H1 (cell line): ENCODE measurements at regions not wholly inside any gene's neighbourhood (a gene's known extent, or its start where the extent isn't known, plus 50 kb on each side); places are given as distances from the start of the nearest gene placed in this dataset.

Source experiments
- CTCF ChIA-PET: fragments of 300-600 bp; sonication (Branson Sonifier 250); formaldehyde crosslinking; loops from one replicate; lab custom pipeline; 2021; ENCODE audit not compliant: partially characterized antibody; lab: Charles Lee
- POLR2A ChIA-PET: fragments of 300-600 bp; sonication (Branson Sonifier 250); formaldehyde crosslinking; loops from one replicate; lab custom pipeline; 2021; ENCODE audit warnings: inconsistent platforms; ENCODE audit not compliant: partially characterized antibody; lab: Charles Lee
- DNase-seq, 2 experiments: peaks; one replicate each; pipeline versions ENCODE4 v3.0.0 to v3.0.0-alpha.2; 2010 to 2022; ENCODE audit warnings: low spot score in 2 of 2, low read depth in 1 of 2, mixed read lengths in 1 of 2
- FAIRE-seq: peaks from 2 replicates; lab custom pipeline; 2011; peaks lifted over from hg19 to GRCh38; lab: Jason Lieb, UNC
- H2AFZ ChIP-seq: 2 replicates; pipeline ENCODE4 v1.8.1; 2012; ENCODE audit warnings: low read length, inconsistent platforms
- H2AK5ac ChIP-seq: 2 replicates; pipeline ENCODE4 v1.6.1; 2013; ENCODE audit warnings: low read depth, low read length
- H2BK120ac ChIP-seq: replicated peaks from 2 replicates; pipeline ENCODE3; 2013; ENCODE audit warnings: low read depth, low read length, inconsistent platforms
- H2BK12ac ChIP-seq: 2 replicates; pipeline ENCODE4 v1.6.1; 2013; ENCODE audit warnings: low read depth, low read length
- H2BK15ac ChIP-seq: 2 replicates; pipeline ENCODE4 v1.6.1; 2013; ENCODE audit warnings: low read length
- H2BK20ac ChIP-seq: 2 replicates; pipeline ENCODE4 v1.6.1; 2013; ENCODE audit warnings: low read length
- H2BK5ac ChIP-seq: 2 replicates; pipeline ENCODE4 v1.6.1; 2013; ENCODE audit warnings: low read depth, low read length
- H3K14ac ChIP-seq: 2 replicates; pipeline ENCODE4 v1.6.1; 2013; ENCODE audit warnings: inconsistent platforms; ENCODE audit not compliant: insufficient read length
- H3K18ac ChIP-seq: 2 replicates; pipeline ENCODE4 v1.6.1; 2013; ENCODE audit warnings: low read length; ENCODE audit errors: extremely low read depth
- H3K23ac ChIP-seq: 2 replicates; pipeline ENCODE4 v1.6.1; 2013; ENCODE audit warnings: inconsistent platforms; ENCODE audit not compliant: insufficient read length
- H3K23me2 ChIP-seq: 2 replicates; pipeline ENCODE4 v1.6.1; 2013; ENCODE audit warnings: low read depth, low read length
- H3K27ac ChIP-seq: 2 replicates; pipeline ENCODE4 v1.6.1; 2011; ENCODE audit warnings: low read depth, low read length, inconsistent platforms
- H3K27me3 ChIP-seq, 4 experiments: replicated peaks in 1 of 4; 1 replicate in 1 of 4; 2 replicates in 3 of 4; pipeline versions ENCODE4 v1.6.1 to v1.8.1; 2011 to 2013; ENCODE audit warnings: low read length in 3 of 4, mild to moderate bottlenecking in 3 of 4, inconsistent platforms in 2 of 4, mixed read lengths in 2 of 4, moderate library complexity in 1 of 4; ENCODE audit not compliant: control insufficient read depth in 3 of 4, insufficient read depth in 3 of 4; ENCODE audit errors: extremely low read depth in 1 of 4
- H3K36me3 ChIP-seq, 4 experiments: 2 replicates each; pipeline versions ENCODE4 v1.6.1 to v1.8.1; 2011 to 2013; ENCODE audit warnings: mild to moderate bottlenecking in 4 of 4, low read length in 3 of 4, moderate library complexity in 2 of 4, control low read depth in 1 of 4, inconsistent platforms in 1 of 4; ENCODE audit not compliant: insufficient read depth in 4 of 4, control insufficient read depth in 2 of 4
- H3K4ac ChIP-seq: replicated peaks from 2 replicates; pipeline ENCODE3; 2013; ENCODE audit warnings: low read length, low read depth, mixed read lengths, inconsistent platforms; ENCODE audit not compliant: insufficient read length
- H3K4me1 ChIP-seq, 4 experiments: replicated peaks in 1 of 4; 1 replicate in 1 of 4; 2 replicates in 3 of 4; pipeline versions ENCODE4 v1.6.1 to v1.8.1; 2011 to 2013; ENCODE audit warnings: low read length in 3 of 4, inconsistent platforms in 2 of 4, mixed read lengths in 1 of 4; ENCODE audit not compliant: insufficient read depth in 4 of 4, control insufficient read depth in 3 of 4
- H3K4me2 ChIP-seq, 2 experiments: 2 replicates each; pipeline versions ENCODE4 v1.6.1 to v1.8.1; 2011 to 2013; ENCODE audit warnings: low read depth in 2 of 2, low read length in 2 of 2, control low read depth in 1 of 2, inconsistent platforms in 1 of 2, mild to moderate bottlenecking in 1 of 2; ENCODE audit not compliant: insufficient read depth in 1 of 2
- H3K4me3 ChIP-seq, 4 experiments: fragments of 200-600, 300-600 bp in 1 of 4; sonication (generic), shearing (Covaris generic), sonication (Bioruptor Twin) in 1 of 4; 2 replicates each; pipeline versions ENCODE4 v1.5.1 to v1.8.1; 2011 to 2016; ENCODE audit warnings: low read length in 4 of 4, low read depth in 3 of 4, control low read depth in 2 of 4, inconsistent platforms in 2 of 4, mild to moderate bottlenecking in 2 of 4, mixed read lengths in 1 of 4, moderate library complexity in 1 of 4; ENCODE audit not compliant: insufficient read depth in 2 of 4; ENCODE audit errors: extremely low read depth in 1 of 4
- H3K56ac ChIP-seq: replicated peaks from 2 replicates; pipeline ENCODE3; 2013; ENCODE audit warnings: low read depth, mild to moderate bottlenecking, mixed read lengths, low read length, inconsistent platforms; ENCODE audit not compliant: insufficient read length
- H3K79me1 ChIP-seq: 2 replicates; pipeline ENCODE4 v1.6.1; 2013; ENCODE audit warnings: low read depth, low read length, control low read depth
- H3K79me2 ChIP-seq, 2 experiments: 2 replicates each; pipeline versions ENCODE4 v1.6.1 to v1.8.1; 2012 to 2013; ENCODE audit warnings: low read length in 2 of 2, mild to moderate bottlenecking in 2 of 2, inconsistent platforms in 1 of 2; ENCODE audit not compliant: insufficient read depth in 2 of 2, control insufficient read depth in 1 of 2
- H3K9ac ChIP-seq, 4 experiments: replicated peaks in 1 of 4; 1 replicate in 1 of 4; 2 replicates in 3 of 4; pipeline versions ENCODE4 v1.6.1 to v1.8.1; 2011 to 2013; ENCODE audit warnings: low read depth in 3 of 4, low read length in 3 of 4, control low read depth in 2 of 4, mild to moderate bottlenecking in 2 of 4, moderate library complexity in 2 of 4, inconsistent platforms in 1 of 4; ENCODE audit errors: extremely low read depth in 1 of 4
- H3K9me3 ChIP-seq, 2 experiments: 2 replicates each; pipeline versions ENCODE4 v1.6.1 to v1.8.1; 2012 to 2013; ENCODE audit warnings: mild to moderate bottlenecking in 2 of 2, moderate library complexity in 2 of 2, control low read depth in 1 of 2, inconsistent platforms in 1 of 2, low read depth in 1 of 2, low read length in 1 of 2, mixed read lengths in 1 of 2; ENCODE audit not compliant: insufficient read depth in 2 of 2
- H4K20me1 ChIP-seq, 2 experiments: replicated peaks in 1 of 2; 2 replicates each; pipeline versions ENCODE3 to v1.8.1; 2011 to 2013; ENCODE audit warnings: inconsistent platforms in 2 of 2, low read length in 2 of 2, mild to moderate bottlenecking in 1 of 2; ENCODE audit not compliant: insufficient read depth in 2 of 2, control insufficient read depth in 1 of 2
- H4K5ac ChIP-seq: 2 replicates; pipeline ENCODE4 v1.6.1; 2013; ENCODE audit warnings: low read length, low read depth, mixed read lengths, inconsistent platforms; ENCODE audit not compliant: insufficient read length
- H4K8ac ChIP-seq: 2 replicates; pipeline ENCODE4 v1.8.0; 2013; ENCODE audit warnings: mild to moderate bottlenecking, moderate library complexity, low read length, inconsistent platforms; ENCODE audit not compliant: insufficient read depth; ENCODE audit errors: extremely low read depth
- H4K91ac ChIP-seq: replicated peaks from 2 replicates; pipeline ENCODE3; 2013; ENCODE audit warnings: low read length, mixed read lengths, inconsistent platforms; ENCODE audit not compliant: insufficient read length
- ASH2L ChIP-seq: fragments of 200-600, 300-600 bp; sonication (generic); IDR thresholded peaks from one replicate; pipeline ENCODE4 v1.7.1; 2017; ENCODE audit warnings: low read length
- CEBPB ChIP-seq: IDR thresholded peaks from 2 replicates; pipeline ENCODE4 v1.6.1; 2012; ENCODE audit warnings: low read depth, low read length
- CHD2 ChIP-seq: IDR thresholded peaks from 2 replicates; pipeline ENCODE4 v1.6.1; 2012; ENCODE audit warnings: low read length, improper control_type of control experiment
- CTBP2 ChIP-seq: IDR thresholded peaks from 2 replicates; pipeline ENCODE4 v1.7.0; 2011; ENCODE audit warnings: borderline replicate concordance, mild to moderate bottlenecking, moderate library complexity, mixed read lengths, low read length; ENCODE audit not compliant: insufficient read depth, insufficient read length
- EGR1 ChIP-seq: IDR thresholded peaks from 2 replicates; pipeline ENCODE4 v1.6.1; 2011; ENCODE audit warnings: low read depth, low read length, borderline replicate concordance
- EP300 ChIP-seq, 2 experiments: IDR thresholded peaks; 1 replicate in 1 of 2; 2 replicates in 1 of 2; pipeline ENCODE4 v1.6.1; 2011 to 2012; ENCODE audit warnings: low read depth in 2 of 2, low read length in 2 of 2, mild to moderate bottlenecking in 2 of 2, borderline replicate concordance in 1 of 2, inconsistent platforms in 1 of 2, moderate library complexity in 1 of 2
- GABPA ChIP-seq: IDR thresholded peaks from 2 replicates; pipeline ENCODE4 v1.6.1; 2011; ENCODE audit warnings: mild to moderate bottlenecking, low read length, moderate library complexity, borderline replicate concordance; ENCODE audit not compliant: insufficient read depth
- JUND ChIP-seq: IDR thresholded peaks from 2 replicates; pipeline ENCODE4 v1.6.1; 2011; ENCODE audit warnings: mild to moderate bottlenecking, improper control_type of control experiment, low read length
- POLR2A ChIP-seq, 2 experiments: IDR thresholded peaks; 1 replicate in 1 of 2; 2 replicates in 1 of 2; pipeline ENCODE4 v1.6.1; 2011; ENCODE audit warnings: low read depth in 2 of 2, low read length in 2 of 2, mild to moderate bottlenecking in 2 of 2; ENCODE audit errors: control extremely low read depth in 1 of 2
- RFX5 ChIP-seq: IDR thresholded peaks from 2 replicates; pipeline ENCODE4 v1.6.1; 2011; ENCODE audit warnings: low read depth, low read length, improper control_type of control experiment, borderline replicate concordance
- SUZ12 ChIP-seq: fragments of 200-600 bp; sonication (generic); IDR thresholded peaks from 2 replicates; pipeline ENCODE4 v1.6.1; 2012; ENCODE audit warnings: mild to moderate bottlenecking, inconsistent platforms, low read length, moderate library complexity, mixed read lengths
- TEAD4 ChIP-seq: IDR thresholded peaks from 2 replicates; pipeline ENCODE4 v1.6.1; 2012; ENCODE audit warnings: low read depth, low read length, inconsistent platforms, mixed read lengths
- WGBS, 2 experiments: shearing (Covaris generic) in 1 of 2; methylation state at CpG; one replicate each; pipeline versions ENCODE4 v1.1.6 to v1.1.7; 2013 to 2015; ENCODE audit warnings: low lambda C conversion rate in 2 of 2, mixed read lengths in 2 of 2, inconsistent platforms in 1 of 2, low coverage in 1 of 2, missing lambda C conversion rate in 1 of 2; ENCODE audit not compliant: insufficient replicate concordance in 2 of 2, insufficient coverage in 1 of 2, insufficient read length in 1 of 2; ENCODE audit errors: extremely low coverage in 1 of 2, missing lambda C conversion rate in 1 of 2; 5-methylcytosine and 5-hydroxymethylcytosine counted together
- TF ChIP-seq, protein P1 (sequence below): IDR thresholded peaks from 2 replicates; pipeline ENCODE4 v1.6.1; 2011; ENCODE audit warnings: low read depth, mild to moderate bottlenecking, low read length; ENCODE audit not compliant: insufficient read depth
- TF ChIP-seq, protein P2 (sequence below): IDR thresholded peaks from 2 replicates; pipeline ENCODE4 v1.6.1; 2012; ENCODE audit warnings: inconsistent platforms

DNA sequence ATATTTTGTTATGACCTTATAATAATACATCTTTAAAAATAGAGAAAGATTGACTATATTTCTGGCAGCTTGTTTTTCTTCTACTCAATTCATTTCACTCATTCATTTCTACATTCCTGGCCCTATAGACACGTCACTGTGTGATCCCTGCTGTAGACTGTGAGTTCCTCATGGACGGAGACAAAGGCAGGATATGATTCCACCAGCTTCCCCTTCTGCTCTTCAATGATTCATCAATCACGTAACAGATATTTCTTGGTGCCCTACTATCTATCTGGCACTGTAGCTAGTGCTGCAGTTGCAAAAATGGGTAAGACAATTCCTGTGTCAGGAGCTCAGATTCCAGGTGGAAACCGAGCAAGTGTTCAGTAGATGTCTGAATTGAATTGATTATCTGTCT, 415.0 kb downstream of the SFMBT2 start:
- POLR2A ChIA-PET, result no interaction called here
- H3K9ac ChIP-seq, result no peak overlapping the region
- H2BK120ac ChIP-seq, result no peak overlapping the region
- no peak for TF ChIP-seq EP300 (IDR thresholded peaks at IDR 0.05; ENCODE audit: borderline replicate concordance in 1 of 2, low read depth in 2 of 2, low read length in 2 of 2)
- no peak for TF ChIP-seq RFX5
- TF ChIP-seq, protein P1, sequence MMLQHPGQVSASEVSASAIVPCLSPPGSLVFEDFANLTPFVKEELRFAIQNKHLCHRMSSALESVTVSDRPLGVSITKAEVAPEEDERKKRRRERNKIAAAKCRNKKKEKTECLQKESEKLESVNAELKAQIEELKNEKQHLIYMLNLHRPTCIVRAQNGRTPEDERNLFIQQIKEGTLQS, result no peak
- TF ChIP-seq EGR1, result no peak
- TF ChIP-seq CEBPB, result no peak
- TF ChIP-seq ASH2L, result no peak
- no peak for TF ChIP-seq CTBP2
- TF ChIP-seq GABPA, result no peak
- no peak for TF ChIP-seq POLR2A (IDR thresholded peaks at IDR 0.05; ENCODE audit: control extremely low read depth in 1 of 2, low read depth in 2 of 2, low read length in 2 of 2)
- no peak for TF ChIP-seq SUZ12
- TF ChIP-seq, protein P2, sequence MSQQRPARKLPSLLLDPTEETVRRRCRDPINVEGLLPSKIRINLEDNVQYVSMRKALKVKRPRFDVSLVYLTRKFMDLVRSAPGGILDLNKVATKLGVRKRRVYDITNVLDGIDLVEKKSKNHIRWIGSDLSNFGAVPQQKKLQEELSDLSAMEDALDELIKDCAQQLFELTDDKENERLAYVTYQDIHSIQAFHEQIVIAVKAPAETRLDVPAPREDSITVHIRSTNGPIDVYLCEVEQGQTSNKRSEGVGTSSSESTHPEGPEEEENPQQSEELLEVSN, result no peak
- no peak for TF ChIP-seq CHD2
- no peak for TF ChIP-seq TEAD4
- no peak for TF ChIP-seq JUND

More for the DNA sequence above, 415.0 kb downstream of the SFMBT2 start:
- Histone ChIP-seq H3K27me3 (no peaks in the 10 kb centered on the region), H3K23me2 (no peaks in the 10 kb centered on the region), H3K36me3 (no peaks in the 10 kb centered on the region), H3K4me2 (no peak overlapping the region), H2BK5ac (no peak overlapping the region), H3K4me1 (no peaks in the 10 kb centered on the region; a peak in 1 of 7 replicates), H3K9me3 (no peaks in the 10 kb centered on the region), H4K20me1 (no peaks in the 10 kb centered on the region), H2BK20ac (no peak overlapping the region), H4K5ac (no peak overlapping the region), H2AK5ac (no peak overlapping the region), H4K91ac (no peak overlapping the region), H2BK12ac (no peak overlapping the region), H3K4ac (no peak overlapping the region), H3K27ac (no peak overlapping the region), H3K23ac (no peak overlapping the region), H2BK15ac (no peak overlapping the region), H3K14ac (no peak overlapping the region), H3K79me1 (no peaks in the 10 kb centered on the region), H3K4me3 (no peak overlapping the region), H2AFZ (0 out of 2 replicates have a peak overlapping the region, but pooled peaks have one; percentile 76), H3K18ac (no peak overlapping the region), H3K79me2 (no peaks in the 10 kb centered on the region), H3K56ac (no peak overlapping the region), H4K8ac (no peak overlapping the region)
- DNase-seq (no peak), FAIRE-seq (no peak)
- WGBS, 2 experiments, result 89% methylated on average over 4 of the region's 4 CpGs; no CpG with 5 or more reads in 1 of the 2 experiments
- CTCF ChIA-PET, result interaction anchor here (0.6 to 1.6 kb wide), 7 partner anchors 11 to 1353 kb away, joined by 3 to 8 read pairs (median 3); no protein-coding TSS in a partner anchor
